GM23338 (cell line): ENCODE measurements at regions not wholly inside any gene's neighbourhood (a gene's known extent, or its start where the extent isn't known, plus 50 kb on each side); places are given as distances from the start of the nearest gene placed in this dataset.

ENCODE experiments used
- ATAC-seq: fragments of 200-7000 bp; cut with Tn5 transposase; 3 replicates; pipeline ENCODE4 v1.9.1; 2020
- DNase-seq: peaks from one replicate; pipeline ENCODE4 v3.0.0-alpha.2; 2015; ENCODE audit warnings: low spot score
- H2AFZ ChIP-seq: fragments of 200-600 bp; sonication (generic); 2 replicates; pipeline ENCODE4 v1.8.0; 2016; ENCODE audit warnings: antibody characterized with exemption, mild to moderate bottlenecking, moderate library complexity
- H3F3A ChIP-seq: fragments of 200-600 bp; sonication (generic); replicated peaks from 2 replicates; pipeline ENCODE4 v1.8.0; 2017; ENCODE audit warnings: antibody characterized with exemption, mixed run types, low read depth
- H3K27ac ChIP-seq: fragments of 200-600 bp; sonication (generic); 2 replicates; pipeline ENCODE4 v1.6.1; 2016; ENCODE audit warnings: low read depth
- H3K27me3 ChIP-seq: fragments of 200-600 bp; sonication (generic); 2 replicates; pipeline ENCODE4 v1.8.0; 2016; ENCODE audit warnings: mild to moderate bottlenecking, mixed run types, moderate library complexity; ENCODE audit not compliant: insufficient read depth
- H3K36me3 ChIP-seq: fragments of 200-600 bp; sonication (generic); 2 replicates; pipeline ENCODE4 v1.8.0; 2016; ENCODE audit warnings: mild to moderate bottlenecking; ENCODE audit not compliant: insufficient read depth
- H3K4me1 ChIP-seq: fragments of 200-600 bp; sonication (generic); 2 replicates; pipeline ENCODE4 v1.8.0; 2016; ENCODE audit warnings: mild to moderate bottlenecking, moderate library complexity; ENCODE audit not compliant: insufficient read depth
- H3K4me2 ChIP-seq: fragments of 200-600 bp; sonication (generic); 2 replicates; pipeline ENCODE4 v1.7.1; 2017; ENCODE audit warnings: mixed run types
- H3K4me3 ChIP-seq: fragments of 200-600 bp; sonication (generic); 2 replicates; pipeline ENCODE4 v1.6.1; 2016; ENCODE audit warnings: mixed run types
- H3K79me2 ChIP-seq: fragments of 200-600 bp; sonication (generic); replicated peaks from 2 replicates; pipeline ENCODE4 v1.8.0; 2017; ENCODE audit warnings: mild to moderate bottlenecking; ENCODE audit not compliant: insufficient read depth
- H3K9me2 ChIP-seq: fragments of 200-600 bp; sonication (generic); 2 replicates; pipeline ENCODE4 v1.8.0; 2017; ENCODE audit not compliant: insufficient read depth
- H4K20me1 ChIP-seq: fragments of 200-600 bp; sonication (generic); replicated peaks from 2 replicates; pipeline ENCODE4 v1.8.0; 2017; ENCODE audit warnings: mild to moderate bottlenecking; ENCODE audit not compliant: insufficient read depth
- H3K27ac Mint-ChIP-seq: 2 replicates; pipeline ENCODE4 v1.8.0; 2020; ENCODE audit warnings: inconsistent platforms, mild to moderate bottlenecking, moderate library complexity, mixed read lengths
- H3K27me3 Mint-ChIP-seq: 3 replicates; pipeline ENCODE4 v1.8.0; 2022; ENCODE audit warnings: low read depth, mild to moderate bottlenecking, moderate library complexity, mixed read lengths, inconsistent platforms; ENCODE audit not compliant: insufficient read depth, poor library complexity
- H3K36me3 Mint-ChIP-seq: 3 replicates; pipeline ENCODE4 v1.8.0; 2021; ENCODE audit warnings: low read depth, mild to moderate bottlenecking, inconsistent platforms, moderate library complexity, mixed read lengths
- H3K4me1 Mint-ChIP-seq: 3 replicates; pipeline ENCODE4 v1.8.0; 2020; ENCODE audit warnings: mild to moderate bottlenecking, inconsistent platforms, mixed read lengths
- H3K4me3 Mint-ChIP-seq: 3 replicates; pipeline ENCODE4 v1.8.0; 2021; ENCODE audit warnings: moderate library complexity, mild to moderate bottlenecking, inconsistent platforms, mixed read lengths
- H3K9me3 Mint-ChIP-seq: 3 replicates; pipeline ENCODE4 v1.8.0; 2020; ENCODE audit warnings: moderate library complexity, mild to moderate bottlenecking, inconsistent platforms, mixed read lengths
- CREB1 ChIP-seq: fragments of 250-450 bp; sonication (Bioruptor Pico); IDR thresholded peaks from 2 replicates; pipeline ENCODE4 v1.5.0; 2020; ENCODE audit warnings: low read depth, mild to moderate bottlenecking, moderate library complexity
- CTCF ChIP-seq, 2 experiments: fragments of 200-600 bp in 1 of 2; sonication (generic) in 1 of 2; conservative IDR thresholded peaks; 2 replicates each; pipeline versions ENCODE4 v1.5.1 to v1.6.1; 2016 to 2017; ENCODE audit warnings: antibody characterized with exemption in 2 of 2, low read depth in 2 of 2, mild to moderate bottlenecking in 2 of 2, moderate library complexity in 1 of 2
- ETS1 ChIP-seq: IDR thresholded peaks from 2 replicates; pipeline ENCODE4 v1.6.1; 2016; ENCODE audit warnings: antibody characterized with exemption
- EZH2 ChIP-seq: fragments of 200-600 bp; sonication (generic); IDR thresholded peaks from one replicate; pipeline ENCODE4 v1.8.0; 2017; ENCODE audit warnings: antibody characterized with exemption, mild to moderate bottlenecking, low read depth; ENCODE audit not compliant: unreplicated experiment
- JUNB ChIP-seq: IDR thresholded peaks from one replicate; pipeline ENCODE4 v1.6.1; 2016; ENCODE audit warnings: antibody characterized with exemption; ENCODE audit not compliant: unreplicated experiment
- NANOG ChIP-seq: IDR thresholded peaks from 2 replicates; pipeline ENCODE4 v1.6.1; 2016; ENCODE audit warnings: antibody characterized with exemption, borderline replicate concordance
- POLR2AphosphoS5 ChIP-seq: IDR thresholded peaks from 2 replicates; pipeline ENCODE4 v1.6.1; 2016; ENCODE audit warnings: antibody characterized with exemption, low read depth
- STAT1 ChIP-seq: IDR thresholded peaks from one replicate; pipeline ENCODE4 v1.6.1; 2016; ENCODE audit warnings: antibody characterized with exemption; ENCODE audit not compliant: unreplicated experiment
- ZNF462 ChIP-seq: fragments of 250-450 bp; sonication (Bioruptor Pico); IDR thresholded peaks from 2 replicates; pipeline ENCODE4 v1.5.0; 2020; ENCODE audit warnings: mild to moderate bottlenecking, moderate library complexity

DNA sequence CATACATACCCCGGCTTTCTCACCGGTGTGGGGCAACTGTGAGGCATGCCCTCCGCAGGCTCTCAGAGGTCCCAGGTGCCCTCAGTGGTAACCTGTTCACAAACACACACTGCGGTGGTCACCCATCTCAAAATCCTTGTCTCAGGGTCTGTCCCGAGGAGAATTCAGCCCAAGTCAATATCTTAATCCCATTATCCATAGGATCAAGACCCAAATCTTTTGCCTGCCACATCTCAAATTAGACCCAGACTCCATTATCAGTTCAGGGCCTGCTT lies 140.8 kb downstream of the CDC5L start (continued):
- no peak for TF ChIP-seq NANOG
- no peak for TF ChIP-seq STAT1
- TF ChIP-seq CREB1 (CRISPR knock-in tag), result no peak
- TF ChIP-seq ETS1, result no peak
- no peak for TF ChIP-seq EZH2
- no peak for TF ChIP-seq JUNB

GRCh38 chr6:44528716-44529115 lies 141.2 kb downstream of the CDC5L start:
- no peaks in the 10 kb centered on the region for H3F3A ChIP-seq
- H3K27me3 ChIP-seq, result no peaks in the 10 kb centered on the region
- 0 out of 2 replicates have a peak, but pooled peaks cover 6% of the 10 kb centered on the region for H3K9me2 ChIP-seq
- H3K79me2 ChIP-seq, result no peaks in the 10 kb centered on the region
- TF ChIP-seq ETS1 (no peak), CTCF (conservative IDR thresholded peaks at IDR 0.05; ENCODE audit: low read depth in 2 of 2) (no peak), NANOG (no peak), POLR2AphosphoS5 (no peak)
- H2AFZ ChIP-seq, result no peak overlapping the region
- H3K4me2 ChIP-seq, result no peak overlapping the region
- H3K4me3 Mint-ChIP-seq, result no peak overlapping the region
- peaks cover 7% of the 10 kb centered on the region; the same call in 2 of the 3 replicates for H3K9me3 Mint-ChIP-seq
- no peak overlapping the region for H3K4me3 ChIP-seq
- H3K4me1 Mint-ChIP-seq, result peaks cover 14% of the 10 kb centered on the region
- no peaks in the 10 kb centered on the region for H4K20me1 ChIP-seq
- H3K27ac ChIP-seq, result no peak overlapping the region
- DNase-seq (no peak), ATAC-seq (no peak)
- no peaks in the 10 kb centered on the region; the same call in 2 of the 3 replicates for H3K36me3 Mint-ChIP-seq
- no peaks in the 10 kb centered on the region for H3K4me1 ChIP-seq
- no peak overlapping the region for H3K27ac Mint-ChIP-seq
- H3K27me3 Mint-ChIP-seq, result peaks cover 10% of the 10 kb centered on the region
- no peaks in the 10 kb centered on the region for H3K36me3 ChIP-seq

GRCh38 chr6:44529146-44529905 lies 141.8 kb downstream of the CDC5L start:
- no peak for DNase-seq
- Mint-ChIP-seq H3K27me3 (peaks cover 10% of the 10 kb centered on the region), H3K9me3 (peaks cover 4% of the 10 kb centered on the region; the same call in 2 of the 3 replicates), H3K36me3 (no peaks in the 10 kb centered on the region; the same call in 2 of the 3 replicates), H3K4me3 (no peak overlapping the region), H3K27ac (no peak overlapping the region), H3K4me1 (peaks cover 14% of the 10 kb centered on the region)
- no peaks in the 10 kb centered on the region for H3K27me3 ChIP-seq
- no peaks in the 10 kb centered on the region for H3K4me1 ChIP-seq
- no peak overlapping the region for H3K27ac ChIP-seq
- H3K9me2 ChIP-seq, result 0 out of 2 replicates have a peak, but pooled peaks cover 6% of the 10 kb centered on the region
- no peaks in the 10 kb centered on the region for H4K20me1 ChIP-seq
- H3K4me3 ChIP-seq, result no peak overlapping the region
- no peaks in the 10 kb centered on the region for H3F3A ChIP-seq
- H3K36me3 ChIP-seq, result no peaks in the 10 kb centered on the region
- no peak overlapping the region for H3K4me2 ChIP-seq
- no peak overlapping the region for H2AFZ ChIP-seq
- no peak for ATAC-seq
- H3K79me2 ChIP-seq, result no peaks in the 10 kb centered on the region
- no peak for TF ChIP-seq ZNF462 (CRISPR knock-in tag)
